Stimulated activated CD8-positive, alpha-beta memory T cell treated with anti-CD3 and anti-CD28 coated beads, Interleukin-4, amount 100 ng/mL, for 48 hours (primary cell): ENCODE measurements at regions not wholly inside any gene's neighbourhood (a gene's known extent, or its start where the extent isn't known, plus 50 kb on each side); places are given as distances from the start of the nearest gene placed in this dataset.

Source experiments
- DNase-seq: peaks from one replicate; pipeline ENCODE4 v3.0.0-alpha.2; 2020

GRCh38 chr19:28022506-28022905, 1190.4 kb downstream of the UQCRFS1 start:
- DNase-seq = no peak

DNA sequence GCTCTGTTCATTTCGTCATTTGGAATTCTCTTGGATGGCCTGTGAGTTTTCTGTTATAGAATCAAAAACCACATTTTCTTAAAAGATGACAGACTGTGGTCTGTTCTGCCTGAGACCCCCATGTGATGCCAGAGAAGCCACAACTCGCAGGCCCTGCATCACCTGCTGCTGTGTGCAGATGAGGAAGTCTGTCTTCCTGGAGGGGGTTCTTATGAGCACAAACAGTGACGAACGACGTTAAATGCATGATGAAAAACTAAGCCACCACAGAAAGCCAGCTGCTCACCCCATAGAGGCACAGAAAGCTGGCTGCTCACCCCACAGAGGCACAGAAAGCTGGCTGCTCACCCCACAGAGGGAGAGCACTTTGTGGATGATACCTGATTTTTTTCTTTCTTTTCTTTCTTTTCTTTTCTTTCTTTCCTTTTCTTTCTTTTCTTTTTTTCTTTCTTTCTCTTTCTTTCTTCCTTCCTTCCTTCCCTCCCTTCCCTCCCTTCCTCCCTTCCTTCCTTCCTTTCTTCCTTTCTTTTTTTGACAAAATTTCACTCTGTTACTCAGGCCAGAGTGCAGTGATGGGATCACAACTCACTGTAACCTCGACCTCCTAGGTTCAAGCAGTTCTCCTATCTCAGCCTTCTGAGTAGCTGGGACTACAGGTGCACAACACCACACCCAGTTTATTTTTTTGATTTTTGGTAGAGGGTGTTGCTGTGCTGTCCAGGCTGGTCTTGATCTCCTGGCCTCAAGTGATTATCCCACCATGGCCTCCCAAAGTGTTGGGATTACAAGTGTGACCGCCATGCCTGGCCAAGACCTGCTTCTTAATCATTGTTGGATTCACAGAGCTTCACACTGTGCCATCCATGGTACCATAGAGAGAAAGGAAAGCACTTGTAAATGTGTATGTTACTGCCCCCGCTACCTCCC, 1191.4 kb downstream of the UQCRFS1 start:
- no peak for DNase-seq

GRCh38 chr19:28020619-28021258, 1192.2 kb downstream of the UQCRFS1 start:
- no peak for DNase-seq

GRCh38 chr19:28019901-28020300, 1193.0 kb downstream of the UQCRFS1 start:
- DNase-seq = no peak

GRCh38 chr19:28019371-28019770, 1193.6 kb downstream of the UQCRFS1 start:
- no peak for DNase-seq

GRCh38 chr19:28018499-28018898, 1194.5 kb downstream of the UQCRFS1 start:
- DNase-seq = no peak

DNA sequence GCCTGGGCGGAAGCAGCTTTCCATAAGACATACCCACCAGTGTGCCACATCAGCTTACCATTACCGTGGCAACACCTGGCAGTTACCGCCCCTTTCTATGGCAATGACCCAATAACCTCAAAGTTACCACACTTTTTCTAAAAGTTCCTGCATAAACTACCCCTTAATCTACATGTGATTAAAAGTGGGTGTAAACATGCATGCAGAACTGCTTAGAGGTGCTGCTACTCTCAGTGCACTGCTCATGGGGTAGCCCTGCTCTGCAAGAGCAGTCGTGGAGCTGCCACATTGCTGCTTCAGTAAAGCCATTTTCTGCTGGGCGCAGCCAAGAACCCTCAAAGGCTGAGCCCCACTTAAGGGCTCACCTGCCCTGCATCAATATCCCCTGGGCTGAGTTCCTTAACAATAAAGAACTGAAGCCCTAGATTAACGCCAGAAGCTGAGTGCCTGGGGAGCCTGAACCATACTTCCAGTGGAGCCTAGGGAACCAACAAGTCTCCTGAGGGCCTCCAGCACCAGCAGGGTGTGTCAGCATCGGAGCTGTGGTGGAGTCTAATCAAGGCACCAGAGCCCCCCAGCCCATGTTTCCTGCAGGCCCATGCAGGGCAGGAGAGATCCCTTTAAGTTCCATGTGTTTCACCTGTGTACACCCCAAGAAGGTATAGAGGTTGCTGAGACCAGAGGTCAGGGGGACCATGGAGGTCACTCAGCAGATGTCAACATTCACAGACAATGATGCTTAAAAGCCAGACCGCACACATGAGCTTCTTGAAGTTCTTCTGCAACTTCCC, 1198.1 kb downstream of the UQCRFS1 start:
- DNase-seq = no peak

GRCh38 chr19:28012361-28012760, 1200.6 kb downstream of the UQCRFS1 start:
- no peak for DNase-seq

GRCh38 chr19:28010656-28011055, 1202.3 kb downstream of the UQCRFS1 start:
- no peak for DNase-seq

- no peak for DNase-seq
Observed at GRCh38 chr19:28009696-28010095, 1203.3 kb downstream of the UQCRFS1 start.

DNA sequence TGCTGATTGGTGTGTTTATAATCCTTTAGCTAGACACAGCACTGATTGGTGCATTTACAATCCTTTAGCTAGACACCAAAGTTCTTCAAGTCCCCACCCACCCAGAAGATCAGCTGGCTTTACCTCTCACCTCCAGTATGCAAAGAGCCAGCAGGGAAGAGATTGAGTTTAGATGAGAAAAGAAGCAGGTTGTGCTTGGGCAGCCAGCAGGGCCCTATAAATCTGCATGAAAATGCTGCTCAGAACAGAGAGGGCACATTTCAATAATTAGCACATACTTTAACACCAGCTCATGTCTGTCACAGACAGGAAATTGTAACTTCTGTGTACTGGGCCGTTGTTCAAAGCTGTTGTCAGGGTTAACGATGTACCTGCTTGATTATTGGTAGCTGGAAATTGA, 1204.3 kb downstream of the UQCRFS1 start:
- no peak for DNase-seq

GRCh38 chr19:28003543-28003942, 1209.4 kb downstream of the UQCRFS1 start:
- no peak for DNase-seq

DNA sequence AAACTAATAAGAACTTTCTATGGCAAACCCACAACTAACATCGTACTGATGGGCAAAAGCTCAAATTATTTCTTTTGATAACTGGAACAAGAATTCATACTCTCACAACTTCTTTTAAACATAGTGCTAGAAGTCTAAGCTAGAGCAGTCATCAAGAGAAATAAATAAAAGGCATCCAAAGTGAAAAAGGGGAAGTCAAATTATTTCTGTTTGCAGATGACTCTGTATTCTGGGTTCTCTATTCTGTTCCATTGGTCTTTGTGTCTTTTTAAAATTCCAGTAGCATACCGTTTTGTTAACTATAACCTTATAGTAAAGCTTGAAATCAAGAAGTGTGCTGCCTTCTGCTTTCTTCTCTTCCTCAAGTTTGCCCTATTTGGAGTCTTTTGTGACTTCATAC, 1215.9 kb downstream of the UQCRFS1 start:
- DNase-seq = no peak

- no peak for DNase-seq
Observed at GRCh38 chr19:27993619-27994570, 1219.1 kb downstream of the UQCRFS1 start.

GRCh38 chr19:27986299-27986698, 1226.7 kb downstream of the UQCRFS1 start:
- no peak for DNase-seq

- DNase-seq = no peak
Observed at GRCh38 chr19:27975419-27976005, 1237.4 kb downstream of the UQCRFS1 start.

DNA sequence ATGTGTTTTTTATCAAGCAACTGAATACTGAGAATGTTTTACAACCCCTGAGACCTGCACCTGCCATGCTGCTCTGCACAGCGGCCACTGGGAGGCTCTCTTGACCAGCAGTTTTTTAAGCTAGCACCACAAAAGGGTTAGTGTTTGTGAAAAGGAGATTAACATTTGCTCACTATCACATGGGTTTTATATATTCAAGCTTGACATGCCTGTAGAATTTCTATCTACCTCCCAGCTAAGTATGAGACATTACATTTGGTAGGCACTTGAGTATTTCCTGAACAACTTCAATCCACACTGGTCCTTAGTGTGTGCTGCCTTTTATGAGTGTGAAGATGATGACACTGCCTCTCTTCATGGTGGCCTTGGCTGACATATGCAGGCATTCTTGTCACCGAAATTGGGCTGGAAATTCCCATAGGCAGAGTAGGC, 1238.9 kb downstream of the UQCRFS1 start:
- DNase-seq = peak; percentile 25

DNA sequence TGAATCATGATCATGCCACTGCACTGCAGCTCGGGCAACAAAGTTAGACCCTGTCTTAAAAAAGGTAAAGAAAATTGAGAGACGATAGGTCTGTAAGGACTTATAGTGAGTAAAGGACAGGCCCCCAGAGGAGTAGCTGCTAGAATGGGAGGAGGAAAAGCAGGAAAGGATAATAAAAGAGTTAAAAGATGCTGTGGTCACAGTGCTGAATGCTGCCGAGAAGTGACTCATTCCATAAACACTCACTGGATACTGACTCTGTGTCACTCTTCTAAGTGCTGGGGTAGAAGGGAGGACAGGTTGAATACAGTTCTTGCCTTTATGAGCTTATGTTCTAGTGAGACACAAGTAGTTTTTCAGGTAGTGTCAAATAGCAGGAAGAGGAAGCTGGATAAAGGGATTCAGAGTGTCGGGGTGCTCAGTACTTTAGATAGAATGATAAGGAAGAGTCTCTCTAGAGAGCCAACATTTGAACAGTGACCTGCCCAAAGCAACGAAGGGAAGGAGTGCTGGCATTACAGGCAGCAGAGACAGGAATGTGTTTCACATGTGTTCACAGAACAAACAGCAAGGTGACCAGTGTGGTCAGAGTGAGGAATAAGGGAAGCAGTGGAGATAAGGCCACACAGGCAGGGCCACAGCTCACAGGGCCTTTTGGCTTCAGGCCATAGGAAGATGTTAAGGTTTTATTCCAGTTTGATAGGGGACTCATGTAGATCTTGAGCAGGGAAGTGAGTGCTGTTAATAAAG, 1240.5 kb downstream of the UQCRFS1 start:
- DNase-seq = no peak

DNA sequence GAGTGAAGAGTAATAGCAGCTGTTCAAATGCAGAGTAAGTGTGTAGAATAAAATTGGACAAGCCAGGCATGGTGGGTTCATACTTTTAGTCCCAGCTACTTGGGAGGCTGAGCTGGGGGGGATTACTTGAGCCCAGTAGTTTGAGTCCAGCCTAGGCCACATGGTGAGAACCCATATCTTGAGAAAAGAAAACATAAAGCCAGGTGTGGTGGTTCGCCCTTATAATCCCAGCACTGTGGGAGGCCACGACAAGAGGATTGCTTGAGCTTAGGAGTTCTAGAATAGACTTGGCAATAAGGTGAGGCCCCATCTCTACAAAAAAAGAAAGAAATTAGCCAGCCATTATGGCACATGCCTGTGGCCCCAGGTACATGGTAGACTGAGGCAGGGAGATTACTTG, 1241.1 kb downstream of the UQCRFS1 start:
- no peak for DNase-seq

DNA sequence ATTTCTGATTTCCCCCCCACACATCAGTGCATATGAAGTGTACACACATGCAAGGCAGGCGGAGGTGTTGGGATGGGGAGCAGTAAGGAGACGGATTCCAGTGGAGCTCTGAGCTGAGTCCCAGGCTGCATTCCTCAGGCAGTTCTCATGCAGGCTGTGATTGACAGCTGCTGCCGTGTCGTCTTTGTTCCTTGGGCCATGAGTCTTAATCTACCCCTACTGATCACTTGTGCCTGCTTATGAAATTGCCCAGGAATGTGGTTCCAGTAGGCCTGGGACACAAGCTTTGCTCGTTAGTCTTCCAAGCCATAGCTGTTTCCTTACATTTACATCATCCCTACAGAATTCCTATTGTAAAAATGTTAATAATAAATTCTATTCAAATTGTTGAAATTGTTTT, 1241.9 kb downstream of the UQCRFS1 start:
- no peak for DNase-seq

- no peak for DNase-seq
Observed at GRCh38 chr19:27966390-27966816, 1246.5 kb downstream of the UQCRFS1 start.
